ENCODE measurements at regions not wholly inside any gene's neighbourhood (a gene's known extent, or its start where the extent isn't known, plus 50 kb on each side); places are given as distances from the start of the nearest gene placed in this dataset.

GRCh38 chr11:112392904-112393303, 132.2 kb upstream of the PLET1 start:
- H2BK12ac ChIP-seq (ENCODE audit: low read length) = no peak overlapping the region
- no peak overlapping the region for H4K91ac ChIP-seq (ENCODE audit: low read depth, low read length, poor library complexity)
- no peak overlapping the region for H3K9ac ChIP-seq (ENCODE audit: low read depth, low read length, poor library complexity)
- H3K4ac ChIP-seq (ENCODE audit: low read length) = no peak overlapping the region
- no peak overlapping the region for H3K27ac ChIP-seq (replicated peaks; ENCODE audit: low read length)
- H2AK5ac ChIP-seq (ENCODE audit: low read depth, low read length) = no peak overlapping the region
- no peak overlapping the region for H2BK15ac ChIP-seq (ENCODE audit: low read length)
- H3K23ac ChIP-seq (ENCODE audit: low read depth, low read length, poor library complexity) = no peak overlapping the region
- no peaks in the 10 kb centered on the region for H3K27me3 ChIP-seq (ENCODE audit: control insufficient read depth in 3 of 3, insufficient read depth in 3 of 3, low read depth in 1 of 3, low read length in 3 of 3)
- peak overlapping the region; percentile 65 for H2AFZ ChIP-seq (ENCODE audit: low read length)
- H2BK120ac ChIP-seq (ENCODE audit: low read depth, low read length) = no peak overlapping the region
- no peak overlapping the region for H3K18ac ChIP-seq (ENCODE audit: low read length)
- H3K4me1 ChIP-seq (ENCODE audit: control insufficient read depth in 2 of 2, insufficient read depth in 1 of 2, low read depth in 1 of 2, low read length in 2 of 2) = peaks cover 0 to 4% of the 10 kb centered on the region in 2 donors
- H3K4me3 ChIP-seq (ENCODE audit: low read length in 2 of 2) = no peak overlapping the region
- no peak for DNase-seq (ENCODE audit: low spot score)
- no peak overlapping the region for H3K4me2 ChIP-seq (ENCODE audit: insufficient read depth, low read length, poor library complexity, severe bottlenecking)
- H3K79me1 ChIP-seq (ENCODE audit: low read depth, low read length) = no peaks in the 10 kb centered on the region
- no peak overlapping the region for H4K8ac ChIP-seq (ENCODE audit: low read depth, low read length)
- no peaks in the 10 kb centered on the region for H3K9me3 ChIP-seq (replicated peaks in 1 of 2; ENCODE audit: control insufficient read depth in 2 of 2, insufficient read depth in 1 of 2, low read depth in 1 of 2, low read length in 2 of 2)
- no peak overlapping the region for H3K14ac ChIP-seq (ENCODE audit: low read length)
- WGBS, 2 donors (ENCODE audit: extremely low coverage in 2 of 2, insufficient read length in 2 of 2, insufficient replicate concordance in 1 of 2) = no CpG with 5 or more reads among the region's 5 CpGs
- no peak overlapping the region for H2BK5ac ChIP-seq (ENCODE audit: low read length)
- H3K36me3 ChIP-seq (replicated peaks in 1 of 2; ENCODE audit: control insufficient read depth in 2 of 2, insufficient read depth in 2 of 2, low read length in 2 of 2) = no peaks in the 10 kb centered on the region

GRCh38 chr11:112394304-112394703, 133.6 kb upstream of the PLET1 start:
- Histone ChIP-seq H3K18ac (ENCODE audit: low read length) (no peak overlapping the region), H3K4me1 (ENCODE audit: control insufficient read depth in 2 of 2, insufficient read depth in 1 of 2, low read depth in 1 of 2, low read length in 2 of 2) (peaks cover 0 to 4% of the 10 kb centered on the region in 2 donors), H3K4me2 (ENCODE audit: insufficient read depth, low read length, poor library complexity, severe bottlenecking) (no peak overlapping the region), H3K27ac (replicated peaks; ENCODE audit: low read length) (no peak overlapping the region), H2BK15ac (ENCODE audit: low read length) (no peak overlapping the region), H3K79me1 (ENCODE audit: low read depth, low read length) (no peaks in the 10 kb centered on the region), H2BK12ac (ENCODE audit: low read length) (no peak overlapping the region), H3K9me3 (replicated peaks in 1 of 2; ENCODE audit: control insufficient read depth in 2 of 2, insufficient read depth in 1 of 2, low read depth in 1 of 2, low read length in 2 of 2) (no peaks in the 10 kb centered on the region), H3K9ac (ENCODE audit: low read depth, low read length, poor library complexity) (no peak overlapping the region), H2BK5ac (ENCODE audit: low read length) (no peak overlapping the region), H3K4me3 (ENCODE audit: low read length in 2 of 2) (no peak overlapping the region), H3K23ac (ENCODE audit: low read depth, low read length, poor library complexity) (no peak overlapping the region), H3K27me3 (ENCODE audit: control insufficient read depth in 3 of 3, insufficient read depth in 3 of 3, low read depth in 1 of 3, low read length in 3 of 3) (no peaks in the 10 kb centered on the region), H3K14ac (ENCODE audit: low read length) (no peak overlapping the region), H2AFZ (ENCODE audit: low read length) (no peak overlapping the region), H2BK120ac (ENCODE audit: low read depth, low read length) (no peak overlapping the region), H3K36me3 (replicated peaks in 1 of 2; ENCODE audit: control insufficient read depth in 2 of 2, insufficient read depth in 2 of 2, low read length in 2 of 2) (no peaks in the 10 kb centered on the region), H3K4ac (ENCODE audit: low read length) (no peak overlapping the region), H4K91ac (ENCODE audit: low read depth, low read length, poor library complexity) (no peak overlapping the region), H2AK5ac (ENCODE audit: low read depth, low read length) (no peak overlapping the region), H4K8ac (ENCODE audit: low read depth, low read length) (no peak overlapping the region)
- whole genome bisulfite sequencing, 2 donors (ENCODE audit: extremely low coverage in 2 of 2, insufficient read length in 2 of 2, insufficient replicate concordance in 1 of 2) = no CpG with 5 or more reads among the region's 3 CpGs
- DNase-seq (ENCODE audit: low spot score) = no peak

- Histone ChIP-seq H3K4ac (ENCODE audit: low read length) (no peak overlapping the region), H3K9me3 (replicated peaks in 1 of 2; ENCODE audit: control insufficient read depth in 2 of 2, insufficient read depth in 1 of 2, low read depth in 1 of 2, low read length in 2 of 2) (no peaks in the 10 kb centered on the region), H3K9ac (ENCODE audit: low read depth, low read length, poor library complexity) (no peak overlapping the region), H2BK120ac (ENCODE audit: low read depth, low read length) (no peak overlapping the region), H3K4me3 (ENCODE audit: low read length in 2 of 2) (no peak overlapping the region), H2AFZ (ENCODE audit: low read length) (no peak overlapping the region), H3K14ac (ENCODE audit: low read length) (no peak overlapping the region), H3K27me3 (ENCODE audit: control insufficient read depth in 3 of 3, insufficient read depth in 3 of 3, low read depth in 1 of 3, low read length in 3 of 3) (no peaks in the 10 kb centered on the region), H2BK5ac (ENCODE audit: low read length) (no peak overlapping the region), H3K4me1 (ENCODE audit: control insufficient read depth in 2 of 2, insufficient read depth in 1 of 2, low read depth in 1 of 2, low read length in 2 of 2) (peaks cover 0 to 4% of the 10 kb centered on the region in 2 donors), H3K79me1 (ENCODE audit: low read depth, low read length) (no peaks in the 10 kb centered on the region), H4K91ac (ENCODE audit: low read depth, low read length, poor library complexity) (no peak overlapping the region), H2AK5ac (ENCODE audit: low read depth, low read length) (no peak overlapping the region), H3K23ac (ENCODE audit: low read depth, low read length, poor library complexity) (no peak overlapping the region), H3K36me3 (replicated peaks in 1 of 2; ENCODE audit: control insufficient read depth in 2 of 2, insufficient read depth in 2 of 2, low read length in 2 of 2) (no peaks in the 10 kb centered on the region), H4K8ac (ENCODE audit: low read depth, low read length) (no peak overlapping the region), H2BK15ac (ENCODE audit: low read length) (no peak overlapping the region), H3K18ac (ENCODE audit: low read length) (no peak overlapping the region), H2BK12ac (ENCODE audit: low read length) (no peak overlapping the region), H3K27ac (replicated peaks; ENCODE audit: low read length) (no peak overlapping the region), H3K4me2 (ENCODE audit: insufficient read depth, low read length, poor library complexity, severe bottlenecking) (no peak overlapping the region)
- no CpG with 5 or more reads among the region's 2 CpGs for WGBS, 2 donors (ENCODE audit: extremely low coverage in 2 of 2, insufficient read length in 2 of 2, insufficient replicate concordance in 1 of 2)
- DNase-seq (ENCODE audit: low spot score) = no peak
Observed at GRCh38 chr11:112396076-112396475, 135.4 kb upstream of the PLET1 start.

GRCh38 chr11:112398798-112399478, 138.3 kb upstream of the PLET1 start:
- H3K4me1 ChIP-seq (ENCODE audit: control insufficient read depth in 2 of 2, insufficient read depth in 1 of 2, low read depth in 1 of 2, low read length in 2 of 2) = peaks cover 0 to 2% of the 10 kb centered on the region in 2 donors
- peaks cover 0 to 1% of the 10 kb centered on the region in 2 donors for H3K36me3 ChIP-seq (replicated peaks in 1 of 2; ENCODE audit: control insufficient read depth in 2 of 2, insufficient read depth in 2 of 2, low read length in 2 of 2)
- no peak overlapping the region for H2BK5ac ChIP-seq (ENCODE audit: low read length)
- H4K91ac ChIP-seq (ENCODE audit: low read depth, low read length, poor library complexity) = no peak overlapping the region
- no peaks in the 10 kb centered on the region for H3K9me3 ChIP-seq (replicated peaks in 1 of 2; ENCODE audit: control insufficient read depth in 2 of 2, insufficient read depth in 1 of 2, low read depth in 1 of 2, low read length in 2 of 2)
- no peaks in the 10 kb centered on the region for H3K79me1 ChIP-seq (ENCODE audit: low read depth, low read length)
- no peak overlapping the region for H2BK12ac ChIP-seq (ENCODE audit: low read length)
- WGBS, 2 donors (ENCODE audit: extremely low coverage in 2 of 2, insufficient read length in 2 of 2, insufficient replicate concordance in 1 of 2) = no CpG with 5 or more reads among the region's 9 CpGs
- no peak overlapping the region for H2BK15ac ChIP-seq (ENCODE audit: low read length)
- no peaks in the 10 kb centered on the region for H3K27me3 ChIP-seq (ENCODE audit: control insufficient read depth in 3 of 3, insufficient read depth in 3 of 3, low read depth in 1 of 3, low read length in 3 of 3)
- no peak overlapping the region for H2AK5ac ChIP-seq (ENCODE audit: low read depth, low read length)
- no peak for DNase-seq (ENCODE audit: low spot score)
- H3K4ac ChIP-seq (ENCODE audit: low read length) = no peak overlapping the region
- H4K8ac ChIP-seq (ENCODE audit: low read depth, low read length) = no peak overlapping the region
- no peak overlapping the region for H3K27ac ChIP-seq (replicated peaks; ENCODE audit: low read length)
- no peak overlapping the region for H3K4me2 ChIP-seq (ENCODE audit: insufficient read depth, low read length, poor library complexity, severe bottlenecking)
- H2AFZ ChIP-seq (ENCODE audit: low read length) = no peak overlapping the region
- no peak overlapping the region for H3K14ac ChIP-seq (ENCODE audit: low read length)
- H3K9ac ChIP-seq (ENCODE audit: low read depth, low read length, poor library complexity) = no peak overlapping the region
- H3K18ac ChIP-seq (ENCODE audit: low read length) = no peak overlapping the region
- H2BK120ac ChIP-seq (ENCODE audit: low read depth, low read length) = no peak overlapping the region
- no peak overlapping the region for H3K4me3 ChIP-seq (ENCODE audit: low read length in 2 of 2)
- H3K23ac ChIP-seq (ENCODE audit: low read depth, low read length, poor library complexity) = no peak overlapping the region

All from neuronal stem cell (in vitro differentiated cells).